Neural crest cell (in vitro differentiated cells): ENCODE measurements at regions not wholly inside any gene's neighbourhood (a gene's known extent, or its start where the extent isn't known, plus 50 kb on each side); places are given as distances from the start of the nearest gene placed in this dataset.

ENCODE experiments used
- DNase-seq: peaks from one replicate; pipeline ENCODE4 v3.0.0; 2021; ENCODE audit warnings: low read depth, mixed read lengths, low spot score
- H3K27ac Mint-ChIP-seq: one replicate; pipeline ENCODE4 v1.8.0; 2021; ENCODE audit warnings: mild to moderate bottlenecking, mixed read lengths; ENCODE audit not compliant: unreplicated experiment
- H3K27me3 Mint-ChIP-seq: 2 replicates; pipeline ENCODE4 v1.8.0; 2021; ENCODE audit warnings: low read depth, mild to moderate bottlenecking, mixed read lengths
- H3K36me3 Mint-ChIP-seq: 2 replicates; pipeline ENCODE4 v1.8.0; 2021; ENCODE audit warnings: low read depth, mild to moderate bottlenecking, mixed read lengths
- H3K4me1 Mint-ChIP-seq: 2 replicates; pipeline ENCODE4 v1.8.0; 2021; ENCODE audit warnings: mixed read lengths
- H3K4me3 Mint-ChIP-seq: one replicate; pipeline ENCODE4 v1.8.0; 2021; ENCODE audit warnings: mild to moderate bottlenecking, mixed read lengths
- H3K9me3 Mint-ChIP-seq: 2 replicates; pipeline ENCODE4 v1.8.0; 2021; ENCODE audit warnings: mixed read lengths
- TF ChIP-seq, protein P1 (sequence below): fragments of 200-600 bp; sonication (generic); conservative IDR thresholded peaks from 2 replicates; pipeline ENCODE4 v1.5.0; 2021; ENCODE audit warnings: antibody characterized with exemption, mild to moderate bottlenecking

DNA sequence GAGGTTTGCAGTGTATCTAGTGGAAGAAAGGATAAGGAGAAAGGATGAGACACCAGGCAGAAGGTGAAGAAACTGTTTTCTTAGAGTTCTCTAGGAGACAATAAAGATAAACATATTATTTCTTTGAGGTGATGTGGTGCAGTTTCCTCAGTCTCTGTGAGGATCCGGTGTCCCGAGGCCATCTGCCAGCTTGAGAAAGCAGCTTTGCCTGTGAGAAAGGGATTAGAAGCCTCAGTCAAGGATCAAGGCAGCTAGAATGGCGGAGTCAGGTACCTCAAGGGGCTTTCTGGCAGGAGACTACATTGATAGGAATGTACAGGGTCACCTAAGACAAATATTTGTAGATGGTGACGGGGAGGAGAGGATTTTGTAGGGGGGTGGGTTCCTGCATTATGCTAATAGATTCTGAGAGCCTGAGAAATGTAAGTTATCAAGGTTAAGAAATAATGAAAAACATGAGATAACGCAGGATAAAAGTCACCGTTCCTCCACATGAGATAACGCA is 103.9 kb upstream of the MB21D2 start:
- no peak overlapping the region for H3K27ac Mint-ChIP-seq

DNA sequence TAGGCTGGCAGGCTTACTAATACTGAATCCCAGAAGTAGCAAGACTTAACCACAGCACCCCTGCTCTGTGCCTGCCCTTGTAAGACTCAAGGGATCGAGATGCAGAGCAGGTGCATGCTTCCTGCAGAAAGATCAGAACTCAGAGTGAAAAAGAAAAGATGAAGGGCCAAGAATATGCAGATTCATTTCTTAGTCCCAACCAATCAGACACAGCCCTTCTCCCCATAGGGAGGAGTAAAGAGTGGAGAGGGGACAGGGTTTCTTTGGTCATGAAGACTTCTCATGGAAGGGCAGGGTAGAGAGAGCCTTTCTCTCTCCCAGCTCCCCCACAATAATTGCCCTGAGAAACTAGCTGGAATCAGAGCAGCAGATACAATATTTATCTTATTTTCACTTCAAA is 105.6 kb upstream of the MB21D2 start:
- DNase-seq = no peak
- TF ChIP-seq, protein P1, sequence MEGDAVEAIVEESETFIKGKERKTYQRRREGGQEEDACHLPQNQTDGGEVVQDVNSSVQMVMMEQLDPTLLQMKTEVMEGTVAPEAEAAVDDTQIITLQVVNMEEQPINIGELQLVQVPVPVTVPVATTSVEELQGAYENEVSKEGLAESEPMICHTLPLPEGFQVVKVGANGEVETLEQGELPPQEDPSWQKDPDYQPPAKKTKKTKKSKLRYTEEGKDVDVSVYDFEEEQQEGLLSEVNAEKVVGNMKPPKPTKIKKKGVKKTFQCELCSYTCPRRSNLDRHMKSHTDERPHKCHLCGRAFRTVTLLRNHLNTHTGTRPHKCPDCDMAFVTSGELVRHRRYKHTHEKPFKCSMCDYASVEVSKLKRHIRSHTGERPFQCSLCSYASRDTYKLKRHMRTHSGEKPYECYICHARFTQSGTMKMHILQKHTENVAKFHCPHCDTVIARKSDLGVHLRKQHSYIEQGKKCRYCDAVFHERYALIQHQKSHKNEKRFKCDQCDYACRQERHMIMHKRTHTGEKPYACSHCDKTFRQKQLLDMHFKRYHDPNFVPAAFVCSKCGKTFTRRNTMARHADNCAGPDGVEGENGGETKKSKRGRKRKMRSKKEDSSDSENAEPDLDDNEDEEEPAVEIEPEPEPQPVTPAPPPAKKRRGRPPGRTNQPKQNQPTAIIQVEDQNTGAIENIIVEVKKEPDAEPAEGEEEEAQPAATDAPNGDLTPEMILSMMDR = no peak
- Mint-ChIP-seq H3K27ac (no peak overlapping the region), H3K4me1 (no peaks in the 10 kb centered on the region), H3K4me3 (no peak overlapping the region), H3K27me3 (no peaks in the 10 kb centered on the region), H3K36me3 (no peaks in the 10 kb centered on the region), H3K9me3 (no peaks in the 10 kb centered on the region)

More for the DNA sequence above, 103.9 kb upstream of the MB21D2 start:
- Mint-ChIP-seq H3K9me3 (no peaks in the 10 kb centered on the region), H3K4me1 (peaks cover 3% of the 10 kb centered on the region), H3K27me3 (no peaks in the 10 kb centered on the region), H3K4me3 (no peak overlapping the region), H3K36me3 (no peaks in the 10 kb centered on the region)
- no peak for DNase-seq
- TF ChIP-seq, protein P1 = no peak

DNA sequence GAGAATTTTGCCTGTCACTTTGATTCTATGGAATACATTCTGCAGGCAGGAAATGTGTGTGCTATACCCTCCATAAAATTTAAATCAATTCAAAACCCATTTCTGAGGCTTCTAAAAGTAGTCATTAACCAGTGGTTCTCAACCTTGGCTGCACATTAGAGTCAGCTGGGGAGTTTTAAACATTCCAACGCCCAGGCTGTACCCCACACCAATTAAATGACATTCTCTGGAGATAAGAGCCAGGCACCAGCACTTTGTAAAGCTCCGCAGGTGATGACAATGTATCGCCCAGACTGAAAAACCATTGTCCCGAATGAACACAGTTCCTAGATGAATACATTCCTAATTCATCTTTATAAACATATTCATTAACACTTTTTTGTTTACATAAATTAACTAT is 110.6 kb upstream of the MB21D2 start:
- no peak overlapping the region for H3K27ac Mint-ChIP-seq
- H3K9me3 Mint-ChIP-seq = no peaks in the 10 kb centered on the region
- no peaks in the 10 kb centered on the region for H3K36me3 Mint-ChIP-seq
- TF ChIP-seq, protein P1 = no peak
- H3K4me3 Mint-ChIP-seq = no peak overlapping the region
- H3K27me3 Mint-ChIP-seq = no peaks in the 10 kb centered on the region
- DNase-seq = no peak
- no peaks in the 10 kb centered on the region for H3K4me1 Mint-ChIP-seq

DNA sequence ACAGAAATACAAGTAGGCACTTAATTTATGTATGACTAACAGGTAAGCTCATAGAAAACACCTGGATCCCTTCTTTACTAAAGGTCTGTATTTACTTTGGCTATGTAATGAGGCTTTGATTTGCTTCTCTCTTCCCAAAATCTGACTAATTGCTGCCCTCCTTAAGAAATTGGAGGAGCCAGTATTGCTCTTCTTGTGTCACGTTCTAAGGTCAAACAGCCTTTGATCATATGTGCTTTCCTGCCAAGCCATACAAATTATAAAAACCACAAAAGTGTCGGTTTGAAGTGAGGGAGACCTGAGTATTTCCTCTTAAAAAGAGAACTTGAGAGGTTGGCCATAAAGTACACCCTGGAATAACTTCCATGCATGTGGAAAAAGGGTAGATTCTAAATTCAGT is 112.1 kb upstream of the MB21D2 start:
- H3K4me1 Mint-ChIP-seq = no peaks in the 10 kb centered on the region
- no peak overlapping the region for H3K4me3 Mint-ChIP-seq
- TF ChIP-seq, protein P1 = no peak
- H3K27me3 Mint-ChIP-seq = no peaks in the 10 kb centered on the region
- H3K36me3 Mint-ChIP-seq = no peaks in the 10 kb centered on the region
- H3K27ac Mint-ChIP-seq = no peak overlapping the region
- no peaks in the 10 kb centered on the region for H3K9me3 Mint-ChIP-seq
- DNase-seq = no peak

DNA sequence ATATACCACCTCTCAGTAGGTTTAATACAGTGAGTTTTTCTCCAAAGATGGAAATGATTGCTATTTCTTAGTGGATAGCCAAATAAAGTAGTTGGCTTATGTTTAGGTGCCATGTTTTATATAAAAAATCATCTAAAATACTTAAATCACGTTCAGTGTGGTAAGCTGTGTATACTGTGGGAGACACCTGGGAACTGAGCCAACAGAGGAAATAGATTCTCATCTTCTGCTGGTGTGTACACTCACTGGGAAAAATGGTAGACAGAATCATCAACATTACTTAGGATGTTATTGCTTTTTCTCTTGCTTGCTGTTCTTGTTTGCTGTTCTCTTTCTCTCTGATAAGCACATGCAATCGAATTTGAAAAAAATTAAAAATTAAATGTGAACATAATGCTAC is 112.6 kb upstream of the MB21D2 start:
- no peak overlapping the region for H3K4me3 Mint-ChIP-seq
- DNase-seq = no peak
- H3K36me3 Mint-ChIP-seq = no peaks in the 10 kb centered on the region
- H3K9me3 Mint-ChIP-seq = no peaks in the 10 kb centered on the region
- TF ChIP-seq, protein P1 = no peak
- no peaks in the 10 kb centered on the region for H3K4me1 Mint-ChIP-seq
- no peak overlapping the region for H3K27ac Mint-ChIP-seq
- no peaks in the 10 kb centered on the region for H3K27me3 Mint-ChIP-seq

DNA sequence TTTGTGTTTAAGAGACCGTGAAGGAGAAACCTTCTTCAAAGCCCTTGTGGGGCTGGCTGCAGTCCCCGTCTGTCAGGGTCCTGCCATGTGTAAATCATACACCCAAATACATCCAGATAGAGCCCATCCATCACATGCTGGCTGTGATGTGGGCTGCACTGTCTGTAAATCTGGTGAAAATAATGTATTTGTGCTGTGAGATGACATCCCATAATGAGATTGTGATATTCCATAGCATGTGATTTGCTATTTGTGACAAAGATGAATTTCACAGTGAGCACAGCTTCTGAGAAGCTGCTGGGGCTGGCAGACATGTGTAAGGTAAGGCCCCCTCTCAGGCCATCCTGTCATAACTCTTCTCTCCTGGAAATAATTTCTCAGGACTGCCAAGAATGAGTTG is 114.3 kb upstream of the MB21D2 start:
- Mint-ChIP-seq H3K27ac (no peak overlapping the region), H3K4me1 (no peaks in the 10 kb centered on the region), H3K4me3 (no peak overlapping the region), H3K9me3 (no peaks in the 10 kb centered on the region), H3K36me3 (no peaks in the 10 kb centered on the region), H3K27me3 (no peaks in the 10 kb centered on the region)
- DNase-seq = no peak
- TF ChIP-seq, protein P1 = no peak
